ENCODE measurements at regions not wholly inside any gene's neighbourhood (a gene's known extent, or its start where the extent isn't known, plus 50 kb on each side); places are given as distances from the start of the nearest gene placed in this dataset.

- intact Hi-C loops (cut with micrococcal nuclease; ENCODE audit: unreplicated experiment): no loop called here
- BruUV-seq (replicated peaks): no TSS peak
- POLR2A ChIA-PET: no interaction called here
- ATAC-seq (no peak), FAIRE-seq (no peak), DNase-seq (ENCODE audit: low read depth, low spot score) (no peak)
- Histone ChIP-seq H3K27me3 (replicated peaks in 1 of 2; ENCODE audit: control insufficient read depth in 2 of 2, insufficient read depth in 2 of 2, low read length in 1 of 2) (peaks cover 5 to 6% of the 10 kb centered on the region in 2 experiments; a peak in 3 of 4 replicates), H2AFZ (ENCODE audit: control insufficient read depth, low read depth, low read length) (no peak overlapping the region), H3K9ac (ENCODE audit: control insufficient read depth, insufficient read depth, low read length) (no peak overlapping the region), H3K4me3 (no peak overlapping the region), H3K36me3 (ENCODE audit: control insufficient read depth in 2 of 2, insufficient read depth in 2 of 2, low read length in 1 of 2) (no peaks in the 10 kb centered on the region), H3K79me2 (ENCODE audit: control insufficient read depth, insufficient read depth, low read length) (no peaks in the 10 kb centered on the region), H3K4me1 (ENCODE audit: control insufficient read depth, insufficient read depth, low read length) (no peaks in the 10 kb centered on the region), H3K9me3 (replicated peaks; ENCODE audit: control insufficient read depth, insufficient read depth, low read length) (no peaks in the 10 kb centered on the region), H3K4me2 (ENCODE audit: control insufficient read depth, insufficient read depth) (no peak overlapping the region), H3K27ac (ENCODE audit: control insufficient read depth, insufficient read depth) (no peak overlapping the region), H4K20me1 (ENCODE audit: control insufficient read depth, insufficient read depth) (no peaks in the 10 kb centered on the region)
- in situ Hi-C loops (cut with MboI): no loop called here
- RAD21 ChIA-PET (ENCODE audit: unreplicated experiment): no interaction called here
- 67% methylated on average over 38 of the region's 47 CpGs for WGBS (ENCODE audit: insufficient coverage, insufficient replicate concordance, low lambda C conversion rate, missing lambda C conversion rate)
- SMC1A ChIA-PET (ENCODE audit: uncharacterized antibody, unreplicated experiment): no interaction called here
- CTCF ChIA-PET: no interaction called here
- TF ChIP-seq CBFB (IDR thresholded peaks at IDR 0.05; ENCODE audit: low read depth) (no peak), ATF7 (IDR thresholded peaks at IDR 0.05; ENCODE audit: low read depth) (no peak), GATAD2B (conservative IDR thresholded peaks at IDR 0.05; ENCODE audit: low read depth) (no peak), CUX1 (IDR thresholded peaks at IDR 0.05; ENCODE audit: insufficient replicate concordance, low read depth, low read length) (no peak), ZNF622 (IDR thresholded peaks at IDR 0.05) (no peak), FOXM1 (IDR thresholded peaks at IDR 0.05; ENCODE audit: low read depth, low read length) (no peak), SUPT20H (IDR thresholded peaks at IDR 0.05; ENCODE audit: borderline replicate concordance, control insufficient read depth, low read depth, low read length) (no peak), EZH2 (IDR thresholded peaks at IDR 0.05; ENCODE audit: borderline replicate concordance, control insufficient read depth, low read depth, low read length) (no peak)
Observed at GRCh38 chr6:33892581-33893346, 89.0 kb upstream of the MLN start.
